ENCODE measurements at regions not wholly inside any gene's neighbourhood (a gene's known extent, or its start where the extent isn't known, plus 50 kb on each side); places are given as distances from the start of the nearest gene placed in this dataset.

DNA sequence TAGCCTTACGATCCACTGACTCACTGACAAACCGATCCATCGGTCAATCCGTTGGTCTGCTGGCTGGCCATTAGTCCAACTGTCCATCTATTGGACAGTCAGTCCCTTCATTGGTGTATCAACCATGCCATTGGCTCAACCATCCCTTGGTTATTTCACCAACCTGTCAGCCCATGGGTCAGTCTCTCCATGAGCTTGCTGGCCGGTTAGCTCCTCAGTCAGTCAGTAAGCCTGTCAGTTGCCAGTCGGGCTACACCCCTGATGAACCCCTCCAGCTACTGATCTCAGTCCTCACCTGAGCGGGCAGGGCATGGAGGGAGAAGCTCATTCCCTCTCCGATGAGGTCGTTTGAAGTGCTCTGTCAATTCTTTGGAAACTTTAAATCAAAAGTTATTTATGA is 166.5 kb downstream of the FGF18 start:
- TF ChIP-seq, protein P1, sequence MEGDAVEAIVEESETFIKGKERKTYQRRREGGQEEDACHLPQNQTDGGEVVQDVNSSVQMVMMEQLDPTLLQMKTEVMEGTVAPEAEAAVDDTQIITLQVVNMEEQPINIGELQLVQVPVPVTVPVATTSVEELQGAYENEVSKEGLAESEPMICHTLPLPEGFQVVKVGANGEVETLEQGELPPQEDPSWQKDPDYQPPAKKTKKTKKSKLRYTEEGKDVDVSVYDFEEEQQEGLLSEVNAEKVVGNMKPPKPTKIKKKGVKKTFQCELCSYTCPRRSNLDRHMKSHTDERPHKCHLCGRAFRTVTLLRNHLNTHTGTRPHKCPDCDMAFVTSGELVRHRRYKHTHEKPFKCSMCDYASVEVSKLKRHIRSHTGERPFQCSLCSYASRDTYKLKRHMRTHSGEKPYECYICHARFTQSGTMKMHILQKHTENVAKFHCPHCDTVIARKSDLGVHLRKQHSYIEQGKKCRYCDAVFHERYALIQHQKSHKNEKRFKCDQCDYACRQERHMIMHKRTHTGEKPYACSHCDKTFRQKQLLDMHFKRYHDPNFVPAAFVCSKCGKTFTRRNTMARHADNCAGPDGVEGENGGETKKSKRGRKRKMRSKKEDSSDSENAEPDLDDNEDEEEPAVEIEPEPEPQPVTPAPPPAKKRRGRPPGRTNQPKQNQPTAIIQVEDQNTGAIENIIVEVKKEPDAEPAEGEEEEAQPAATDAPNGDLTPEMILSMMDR (conservative IDR thresholded peaks at IDR 0.05): no peak
- no peak for TF ChIP-seq EZH2 (IDR thresholded peaks at IDR 0.05; ENCODE audit: low read depth)
